Stimulated activated CD4-positive, alpha-beta T cell treated with anti-CD3 and anti-CD28 coated beads, Interleukin-4, amount 100 ng/mL, for 4 hours (primary cell): ENCODE measurements at regions not wholly inside any gene's neighbourhood (a gene's known extent, or its start where the extent isn't known, plus 50 kb on each side); places are given as distances from the start of the nearest gene placed in this dataset.

Experiments used
- DNase-seq, 2 experiments: peaks; one replicate each; pipeline ENCODE4 v3.0.0-alpha.2; 2020

DNA sequence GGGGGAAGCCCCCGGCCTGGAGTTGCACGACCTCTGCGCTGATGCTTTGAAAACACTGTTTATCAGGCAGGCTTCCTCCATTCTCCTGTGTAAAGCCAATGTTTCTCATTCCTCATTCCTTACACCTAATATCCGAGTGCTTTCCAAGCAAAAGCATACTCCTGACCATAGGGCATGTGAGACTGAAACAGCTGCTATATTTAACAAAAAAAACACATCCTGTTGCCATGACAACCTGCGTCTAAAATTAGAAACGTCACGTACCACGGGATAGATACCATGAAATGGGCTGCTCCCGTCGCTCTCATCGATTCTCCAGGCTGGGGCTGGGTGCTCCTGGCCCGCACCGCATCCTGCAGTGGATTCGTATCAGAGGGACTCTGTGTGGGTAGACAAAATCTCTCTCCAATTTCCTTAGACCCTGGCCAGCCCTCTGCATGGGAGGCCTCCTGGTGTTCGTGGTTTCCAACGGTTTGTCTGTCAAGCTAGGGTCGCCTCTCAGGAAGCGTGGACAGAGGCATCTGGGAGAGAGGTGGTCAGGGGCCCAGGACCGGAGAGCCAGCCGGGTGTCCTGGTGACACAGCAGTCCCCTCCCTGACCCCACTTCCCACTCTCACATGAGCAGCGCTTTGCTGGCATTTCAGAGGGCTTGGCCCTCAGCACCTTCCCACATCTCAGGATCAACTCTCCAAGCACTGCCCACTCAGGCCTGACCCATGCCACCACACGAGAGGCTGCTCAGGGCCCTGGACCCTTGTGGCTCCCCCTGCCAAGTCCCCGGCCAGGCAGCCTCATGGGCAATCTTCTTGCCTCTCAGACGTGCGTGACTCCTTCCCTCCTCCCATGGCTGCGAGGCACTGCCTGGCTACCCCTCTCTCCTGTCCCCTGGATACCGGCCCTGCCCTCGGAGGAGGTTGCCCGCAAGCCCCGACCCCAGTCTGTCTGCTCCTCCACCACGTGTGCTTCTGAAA, 268.1 kb downstream of the NDUFA10 start:
- DNase-seq = no peak

DNA sequence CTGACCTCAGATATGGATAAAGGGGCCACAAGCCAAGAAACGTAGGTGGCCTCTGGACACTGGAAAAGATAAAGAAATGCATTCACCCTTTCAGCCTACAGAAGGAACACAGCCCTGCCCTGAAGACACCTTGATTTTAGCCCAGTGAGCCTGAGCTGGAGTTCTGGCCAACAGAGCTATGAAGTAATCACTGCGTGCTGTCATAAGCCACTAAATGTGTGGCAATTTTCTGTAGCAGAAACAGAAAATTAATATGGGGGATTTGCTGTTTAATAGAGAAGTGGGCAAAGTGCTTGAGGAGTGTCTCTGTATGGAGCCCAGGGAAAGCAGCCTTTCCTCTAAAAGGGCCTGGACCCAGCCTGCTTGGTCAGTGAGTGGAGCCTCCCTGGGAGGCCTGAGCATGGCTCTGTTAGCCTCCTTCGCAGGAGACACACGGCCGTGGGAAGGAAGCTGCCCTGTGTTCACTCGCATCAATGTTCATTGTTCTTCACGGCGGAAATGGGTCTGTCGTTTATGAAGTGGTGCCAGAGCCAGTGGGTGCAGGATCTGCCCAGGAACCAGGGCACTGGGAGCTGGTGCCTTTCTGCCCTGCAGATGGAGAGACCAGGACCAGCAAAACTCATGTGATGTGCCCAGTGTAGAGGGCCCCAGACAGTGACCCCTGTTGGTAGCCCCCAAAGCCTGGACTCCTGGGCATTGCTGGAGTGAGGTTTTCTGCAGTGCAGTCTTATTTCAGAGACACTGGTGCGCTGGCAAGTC, 268.9 kb downstream of the NDUFA10 start:
- DNase-seq = no peak

DNA sequence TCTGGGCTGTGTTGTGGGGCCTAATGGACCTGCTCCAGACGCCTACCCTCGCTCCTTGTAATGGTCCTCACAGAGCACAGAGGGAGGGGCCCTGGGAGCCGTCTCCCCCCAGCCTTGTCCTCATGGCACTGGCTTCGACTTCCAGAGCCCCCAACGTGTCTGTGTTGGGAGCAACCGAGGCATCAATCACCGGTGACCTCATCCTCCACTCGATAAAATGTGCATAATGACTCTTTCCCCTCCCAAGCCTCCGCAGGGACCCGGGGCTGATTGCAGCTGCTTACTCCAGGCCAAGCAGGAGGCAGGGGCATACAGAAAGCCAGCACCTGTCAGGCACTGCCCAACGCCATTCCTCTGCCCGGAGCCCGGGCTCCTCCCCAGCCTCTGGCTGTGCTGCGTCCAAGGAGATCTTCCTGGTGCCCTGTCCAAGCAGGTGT, 271.7 kb downstream of the NDUFA10 start:
- DNase-seq = no peak

DNA sequence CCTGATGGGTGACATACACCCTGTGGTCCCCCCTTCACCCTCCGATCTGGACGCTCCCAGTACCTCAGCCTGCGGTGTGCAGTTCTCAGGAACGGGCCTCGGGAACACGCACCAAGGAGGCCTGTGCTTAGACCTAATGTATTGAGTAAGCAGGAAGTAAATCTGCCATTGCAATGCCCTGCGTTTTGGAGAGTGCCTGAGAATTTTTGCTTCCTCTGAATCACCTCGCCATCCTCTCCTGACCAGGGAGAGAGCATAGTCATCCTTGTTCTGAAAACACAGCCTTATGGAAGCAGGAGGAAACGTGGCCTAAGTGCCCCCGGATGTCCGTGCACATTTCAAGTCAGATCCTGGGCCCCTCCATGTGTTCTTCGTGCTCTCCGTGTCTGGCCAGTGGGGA, 272.2 kb downstream of the NDUFA10 start:
- DNase-seq = no peak

DNA sequence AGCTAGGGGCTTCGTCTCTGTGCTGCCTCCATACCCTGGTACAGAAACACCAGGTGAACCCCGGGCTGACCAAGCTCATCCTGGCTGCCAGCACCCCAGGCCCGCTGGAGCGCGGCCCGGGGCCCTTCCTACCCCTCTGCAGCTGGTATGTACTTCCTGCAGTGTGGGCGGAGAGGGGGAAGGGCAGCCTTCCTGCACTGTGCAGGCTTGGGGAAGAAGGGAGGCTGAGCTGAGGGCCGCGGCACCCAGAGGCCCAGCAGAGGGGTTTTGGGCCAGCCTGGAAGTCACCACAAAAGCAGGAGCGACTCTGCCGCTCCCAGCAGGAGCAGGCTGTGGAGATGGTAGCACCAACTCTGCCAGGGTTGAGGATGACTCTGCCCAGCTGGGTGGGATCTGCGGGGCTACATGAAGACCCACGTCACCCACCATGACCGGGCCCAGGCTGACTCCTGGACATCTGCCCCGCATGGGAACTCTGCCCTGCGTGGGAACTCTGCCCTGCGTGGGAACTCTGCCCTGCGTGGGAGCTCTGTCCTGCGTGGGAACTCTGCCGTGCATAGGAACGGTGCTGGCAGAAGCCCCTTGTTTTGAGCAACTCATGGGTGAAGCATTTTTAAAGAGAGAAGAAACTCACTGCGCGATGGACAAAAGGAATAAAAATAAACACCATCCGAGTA, 273.3 kb downstream of the NDUFA10 start:
- peak; percentile 45 to 48 for DNase-seq

DNA sequence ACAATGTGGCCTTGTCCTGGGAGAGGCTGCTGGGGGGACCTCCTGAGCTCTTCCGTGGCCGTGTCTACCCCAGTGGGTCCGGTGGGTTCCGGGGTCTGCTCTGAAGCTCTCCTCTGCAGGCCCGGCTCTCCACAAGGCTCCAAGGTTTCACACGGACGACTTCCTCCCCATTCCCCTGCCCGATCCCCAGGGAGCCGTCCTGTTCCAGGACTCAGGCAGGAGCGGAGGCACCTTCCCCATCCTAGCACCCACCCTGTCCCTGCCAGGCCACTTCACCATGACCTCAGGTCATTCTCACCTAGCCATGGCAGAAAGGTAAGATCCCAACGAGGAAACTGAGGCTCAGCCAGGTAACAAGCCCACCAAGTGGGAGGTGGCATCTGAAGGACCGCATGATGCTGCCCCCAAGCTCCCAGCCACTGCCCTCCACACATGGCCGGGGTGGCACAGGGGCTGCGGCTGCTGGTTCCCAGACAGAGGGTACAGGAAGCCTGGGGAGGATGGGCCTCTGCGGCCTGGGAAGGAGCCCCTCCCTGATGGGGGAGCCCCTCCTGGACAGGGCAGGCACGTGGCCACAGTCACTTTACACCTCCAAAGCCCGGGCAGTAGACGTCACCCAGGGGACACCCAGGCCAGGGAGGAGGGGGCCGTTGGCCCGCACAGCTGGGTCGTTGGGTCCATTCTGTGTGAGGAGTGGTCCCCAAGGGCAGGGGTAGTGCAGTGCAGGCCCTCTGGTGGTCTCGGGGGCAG, 274.0 kb downstream of the NDUFA10 start:
- DNase-seq = no peak

DNA sequence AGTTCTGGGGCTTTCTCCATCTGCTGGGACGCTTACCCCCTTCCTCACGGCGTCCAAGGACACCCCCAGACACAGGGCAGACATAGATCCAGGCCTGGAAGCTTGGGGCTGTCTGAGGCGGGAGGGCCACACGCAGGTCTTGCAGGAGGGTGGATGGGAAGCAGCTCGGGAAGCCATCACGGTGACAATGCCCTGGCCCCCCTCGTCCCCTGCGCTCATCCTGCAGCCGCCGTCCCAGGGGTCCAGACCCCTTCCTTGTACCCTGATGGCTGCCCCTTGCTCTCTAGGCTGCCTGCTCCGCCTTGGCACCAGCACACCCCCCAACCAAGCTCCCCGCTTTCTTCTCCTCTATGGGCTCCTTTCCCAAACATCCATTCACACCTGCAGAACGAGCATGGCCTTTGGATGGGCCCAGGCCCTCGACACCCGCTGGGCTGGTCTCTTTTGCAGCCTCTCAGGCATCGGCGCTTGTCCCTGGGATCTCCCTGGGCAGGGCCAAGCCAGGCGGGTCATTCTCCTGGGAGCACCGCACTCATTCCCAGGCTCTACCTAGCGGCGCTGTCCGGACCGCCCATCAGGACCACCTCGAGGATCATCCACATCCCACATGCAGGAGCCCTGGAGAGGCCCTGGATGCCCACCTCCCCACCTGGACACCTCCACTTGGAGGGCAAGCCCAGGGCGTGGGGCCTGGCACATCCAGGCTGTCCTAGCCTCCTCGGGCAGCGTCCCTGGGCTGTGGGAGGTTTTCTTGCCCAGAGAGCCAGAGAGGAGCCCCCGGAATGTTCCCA, 274.9 kb downstream of the NDUFA10 start:
- no peak for DNase-seq

DNA sequence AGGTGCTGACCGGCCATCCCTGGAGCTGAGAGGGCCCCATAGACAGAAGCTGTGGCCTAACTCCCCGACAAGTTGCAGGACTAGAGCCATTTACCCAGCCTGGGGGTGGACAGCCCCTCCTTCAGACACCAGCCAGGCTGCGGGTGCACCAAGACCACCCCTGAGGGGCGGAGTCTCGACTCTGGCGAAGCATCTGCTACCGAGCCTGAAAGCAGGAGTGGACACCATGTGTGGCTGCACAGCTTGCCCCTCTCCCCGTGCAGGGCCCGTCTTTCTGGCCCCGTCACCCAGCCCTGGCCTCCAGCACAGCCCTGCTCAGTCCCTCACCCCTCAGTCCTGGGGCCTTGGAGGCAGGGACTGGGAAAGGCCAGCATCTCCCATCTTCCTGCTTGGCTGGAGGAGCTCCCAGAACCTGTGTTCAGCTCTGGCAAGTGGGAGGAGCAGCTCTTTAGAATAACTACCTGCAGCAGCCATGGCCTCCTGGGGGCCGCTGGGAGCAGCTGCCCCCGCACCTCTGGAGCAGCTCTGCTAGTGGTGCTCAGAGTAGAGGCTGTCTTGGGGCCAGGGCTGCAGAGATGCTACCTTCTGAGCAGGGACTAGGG, 275.8 kb downstream of the NDUFA10 start:
- DNase-seq = no peak

DNA sequence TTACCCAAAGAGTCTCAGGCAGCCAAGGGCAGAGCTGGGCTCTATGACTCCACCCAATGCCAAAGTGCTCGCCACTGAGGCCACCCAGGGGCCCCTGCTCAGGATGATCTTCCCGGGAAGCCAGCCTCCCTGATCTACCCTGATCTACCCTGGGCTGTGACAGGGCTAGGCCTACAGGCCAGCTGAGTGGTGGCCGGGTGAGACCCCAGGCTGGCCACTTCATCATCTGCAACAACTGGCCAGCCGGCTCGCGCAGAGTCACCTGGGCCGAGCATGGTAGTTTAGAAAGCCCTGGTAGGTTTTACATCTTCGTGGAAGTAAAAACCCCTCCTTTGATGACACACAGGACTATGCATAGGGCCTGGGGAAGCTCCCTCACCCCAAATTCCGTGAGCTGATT, 276.3 kb downstream of the NDUFA10 start:
- no peak for DNase-seq

DNA sequence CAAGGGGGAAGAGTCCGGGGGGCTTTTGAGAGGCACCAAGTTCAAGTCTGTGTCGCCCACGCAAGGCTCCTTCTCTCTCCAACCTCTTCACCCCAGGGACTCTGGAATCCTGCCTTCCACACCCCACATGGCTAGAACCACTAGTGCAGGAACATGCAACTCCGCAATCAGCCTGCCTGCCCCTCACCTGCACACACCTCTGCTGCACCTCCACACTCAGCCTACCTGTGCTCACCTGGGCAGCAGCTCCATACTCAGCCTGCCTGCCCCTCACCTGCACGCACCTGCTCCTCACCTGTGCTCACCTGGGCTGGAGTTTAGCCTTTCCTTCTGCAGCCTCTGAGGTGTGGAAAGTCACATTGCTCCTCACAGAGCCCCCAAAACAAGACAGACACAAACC, 277.4 kb downstream of the NDUFA10 start:
- no peak for DNase-seq

DNA sequence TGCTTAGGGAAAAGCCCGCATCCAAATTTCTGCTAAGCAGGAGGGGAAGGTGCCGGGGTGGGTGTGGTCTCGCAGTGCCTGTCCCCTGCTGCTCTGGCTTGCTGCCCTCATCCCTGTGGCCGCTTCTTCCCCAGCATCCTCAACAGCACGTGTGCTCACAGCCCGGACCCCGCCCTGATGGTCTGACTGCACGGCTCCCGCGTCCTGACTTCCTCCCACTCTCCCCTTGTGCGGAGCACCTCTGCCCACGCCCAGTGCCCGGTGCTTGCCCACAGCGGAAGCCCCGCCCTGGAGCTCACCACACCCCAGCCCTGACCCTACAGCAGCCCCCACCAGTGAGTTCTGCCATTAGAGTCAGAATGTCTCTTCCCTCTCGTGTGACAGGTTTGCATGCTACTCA, 277.9 kb downstream of the NDUFA10 start:
- no peak for DNase-seq

DNA sequence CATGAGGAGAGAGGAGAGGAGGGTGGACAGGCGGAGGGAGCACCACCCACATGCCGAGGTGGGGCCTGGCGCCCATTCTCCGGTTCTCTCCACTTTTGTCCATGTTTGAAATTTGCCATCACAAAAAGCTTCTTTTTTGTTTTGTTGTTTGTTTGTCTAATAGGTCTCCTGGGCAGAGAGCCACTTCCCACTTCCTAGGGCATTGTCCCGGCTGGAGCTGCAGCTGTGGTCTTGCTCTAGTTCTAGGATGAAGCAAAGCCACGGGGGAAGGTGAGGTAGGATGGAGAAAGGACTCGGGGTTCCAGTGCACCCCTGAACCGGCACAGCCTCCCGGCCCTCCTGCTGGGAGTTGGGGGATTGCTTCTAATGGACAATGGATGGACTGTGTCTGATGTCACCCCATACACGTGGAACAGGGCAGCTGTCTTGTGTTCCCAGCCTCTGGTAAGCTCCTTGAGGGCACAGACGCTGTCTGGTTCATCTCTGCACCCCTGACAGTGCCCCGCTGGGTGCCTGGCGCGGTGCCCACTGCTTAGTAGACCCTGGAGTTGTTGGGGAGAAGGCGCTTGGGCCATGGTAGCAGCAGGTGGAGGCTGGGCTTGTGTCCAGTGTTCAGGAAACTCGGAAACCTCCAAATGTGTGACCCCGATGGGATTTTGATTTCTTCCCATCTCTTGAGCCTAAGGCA, 278.4 kb downstream of the NDUFA10 start:
- no peak for DNase-seq

DNA sequence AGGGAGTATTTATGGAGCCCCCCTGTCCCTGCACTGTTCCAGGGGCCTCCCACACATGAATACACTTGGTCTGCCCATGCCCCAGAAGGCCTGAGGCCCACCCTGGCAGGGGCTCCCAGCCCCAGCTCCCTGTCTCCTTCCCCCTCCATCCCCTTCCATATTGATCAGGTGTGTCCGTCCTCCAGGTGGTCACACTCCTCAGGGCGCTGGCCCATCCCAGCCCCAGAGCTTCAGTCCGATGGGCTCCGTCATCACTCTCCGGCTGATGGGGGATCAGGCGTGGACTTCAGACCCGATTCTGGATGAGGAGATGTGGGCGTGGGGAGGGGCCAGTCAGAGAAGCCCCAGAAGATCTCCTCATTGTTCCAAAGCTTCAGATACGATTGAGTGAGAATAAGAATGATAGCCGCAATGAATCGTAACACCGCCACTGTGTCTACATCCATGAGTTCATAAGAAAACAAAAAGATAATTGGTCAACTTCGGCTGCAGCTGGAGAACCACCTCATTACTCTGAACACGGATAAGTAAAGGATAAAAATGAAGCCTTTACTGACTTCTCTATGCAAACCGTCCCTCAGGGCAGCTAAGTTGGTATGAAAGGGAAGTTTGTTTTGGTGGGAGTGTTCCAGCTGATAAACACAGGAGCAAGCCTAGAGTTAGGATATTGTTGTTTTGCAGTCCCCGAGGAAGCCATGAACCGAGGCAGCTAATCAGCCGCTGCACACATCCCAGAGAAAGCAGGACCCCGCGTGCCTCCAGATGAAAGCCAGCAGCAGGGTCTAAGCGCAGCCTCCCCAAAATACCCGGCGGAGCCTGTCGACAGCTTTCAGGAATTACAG, 279.5 kb downstream of the NDUFA10 start:
- no peak for DNase-seq

DNA sequence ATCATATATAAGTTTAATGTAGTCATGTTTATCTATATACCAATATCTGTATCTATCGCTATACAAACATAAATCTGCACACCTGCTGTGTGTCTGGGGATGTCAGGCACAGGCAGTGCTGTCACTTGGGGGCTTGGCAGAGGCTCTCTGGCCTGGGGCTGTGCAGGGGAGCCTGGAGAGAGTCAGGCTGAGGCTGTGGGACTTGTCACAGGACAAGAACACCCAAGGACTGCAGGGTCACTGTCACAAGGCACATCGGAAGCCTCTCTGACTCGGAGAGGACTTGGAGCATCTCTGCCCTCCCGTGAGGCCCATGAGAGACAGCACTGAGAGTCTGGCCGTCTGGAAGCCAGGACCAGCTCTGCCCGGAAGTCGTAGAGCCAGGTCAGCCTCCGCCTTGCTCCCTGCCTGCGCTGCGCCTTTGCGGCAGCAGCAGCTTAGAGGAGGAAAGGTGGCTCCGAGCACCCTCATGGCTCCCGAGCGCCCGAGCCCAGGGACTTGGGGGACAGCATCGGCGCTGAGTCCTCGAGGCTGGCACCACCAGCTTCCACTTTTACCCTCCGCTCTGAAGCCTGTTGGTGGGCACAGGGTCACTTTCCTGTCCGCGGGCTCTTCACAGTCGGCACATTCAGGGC, 280.3 kb downstream of the NDUFA10 start:
- no peak for DNase-seq

DNA sequence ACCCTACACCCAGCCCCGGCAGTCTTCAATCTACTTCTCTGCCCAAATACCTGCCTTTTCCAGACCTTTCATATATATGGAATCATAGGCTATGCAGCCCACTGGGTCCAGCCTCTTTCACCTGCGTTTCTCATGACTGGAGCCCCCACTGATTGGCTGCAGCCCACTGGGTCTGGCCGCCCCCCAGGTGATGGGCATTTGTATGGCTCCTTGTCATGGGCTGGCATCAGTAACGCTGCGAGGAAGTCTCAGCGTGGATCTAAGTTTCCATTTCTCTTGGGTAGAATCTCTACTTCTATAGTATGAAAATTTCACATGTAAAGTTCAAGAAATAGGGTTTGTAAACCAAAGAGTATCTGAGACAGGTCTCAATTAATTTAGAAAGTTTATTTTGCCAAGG, 281.9 kb downstream of the NDUFA10 start:
- no peak for DNase-seq

DNA sequence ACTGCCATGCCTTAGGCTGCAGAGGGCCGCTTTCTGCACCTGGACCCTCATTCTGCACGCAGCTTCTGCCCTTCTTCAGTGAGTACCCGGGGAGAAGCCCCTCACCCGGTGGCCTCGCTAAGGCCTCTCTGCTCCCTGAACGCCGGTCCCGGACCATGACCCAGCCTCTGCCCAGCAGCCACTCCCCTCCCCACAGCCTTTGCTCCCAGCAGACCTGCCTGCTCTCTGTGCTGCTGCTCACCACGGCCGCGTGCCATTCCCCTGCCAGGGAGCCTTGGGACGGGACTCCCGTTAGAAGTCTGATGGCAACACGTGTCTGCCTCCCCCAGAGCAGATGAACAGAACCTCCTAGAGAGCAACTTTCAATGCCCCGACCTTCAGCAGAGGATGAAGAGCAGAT, 282.8 kb downstream of the NDUFA10 start:
- no peak for DNase-seq

DNA sequence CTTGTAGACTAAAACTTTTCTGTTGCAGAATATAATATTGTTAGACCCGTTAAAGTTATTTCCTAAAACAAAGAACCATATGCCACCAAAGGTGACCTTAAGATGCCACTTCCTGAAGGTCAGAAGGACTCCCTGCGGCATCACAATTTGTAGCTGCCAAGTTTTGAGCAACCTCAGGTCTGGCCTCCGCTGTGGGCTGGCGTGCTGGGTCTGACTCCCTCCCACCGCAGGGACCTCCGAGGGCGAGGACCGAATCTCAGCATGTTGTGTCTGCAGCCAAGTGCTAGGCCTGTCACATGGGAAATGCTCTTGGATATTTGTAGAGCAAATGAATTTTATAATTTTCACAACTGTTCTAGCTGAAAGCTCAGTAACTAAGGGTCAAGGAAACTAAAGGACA, 285.9 kb downstream of the NDUFA10 start:
- DNase-seq = no peak

DNA sequence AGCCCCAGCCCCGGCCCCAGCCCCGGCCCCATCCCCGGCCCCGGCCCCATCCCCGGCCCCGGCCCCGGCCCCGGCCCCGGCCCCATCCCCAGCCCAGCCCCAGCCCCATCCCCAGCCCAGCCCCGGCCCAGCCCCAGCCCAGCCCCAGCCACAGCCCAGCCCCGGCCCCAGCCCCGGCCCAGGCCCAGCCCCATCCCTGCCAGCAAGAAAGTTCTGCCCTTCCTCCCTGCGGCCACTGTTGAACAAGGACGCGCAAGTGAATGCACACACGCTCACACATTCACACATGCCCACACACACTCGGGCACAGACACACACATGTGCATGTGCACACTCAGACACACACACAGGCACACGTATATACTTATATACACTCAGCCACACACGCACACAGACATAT, 287.0 kb downstream of the NDUFA10 start:
- DNase-seq = no peak

DNA sequence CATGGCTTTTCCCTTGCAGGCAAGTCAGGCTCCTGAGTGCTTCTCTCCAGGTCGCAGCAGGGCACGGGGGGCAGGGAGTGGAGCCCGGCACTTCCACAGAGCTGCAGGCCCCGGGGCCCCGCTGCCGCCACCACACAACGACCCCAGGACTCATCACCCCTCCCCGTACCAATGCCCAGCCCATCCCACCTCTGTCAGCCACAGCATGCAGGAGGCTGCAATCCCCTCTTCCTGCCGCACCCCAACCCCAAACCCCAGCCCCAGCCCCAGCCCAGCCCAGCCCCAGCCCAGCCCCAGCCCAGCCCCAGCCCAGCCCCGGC, 288.0 kb downstream of the NDUFA10 start:
- no peak for DNase-seq
